ENCODE measurements at regions not wholly inside any gene's neighbourhood (a gene's known extent, or its start where the extent isn't known, plus 50 kb on each side); places are given as distances from the start of the nearest gene placed in this dataset.
"Not testable (repeated sequence)": the region's sequence is repeated elsewhere in the genome, so short reads cannot be mapped to it uniquely, and the experiment has no call there.

GRCh38 chr15:95690631-95691340, 639.7 kb upstream of the NR2F2 start:
- Histone ChIP-seq H3K27me3 (no peaks in the 10 kb centered on the region), H3K4me1 (no peaks in the 10 kb centered on the region), H3K9me3 (peaks cover 28% of the 10 kb centered on the region), H3K4me3 (no peak overlapping the region), H3K27ac (no peak overlapping the region), H3K36me3 (no peaks in the 10 kb centered on the region)
- DNase-seq (ENCODE audit: low spot score in 2 of 2) = no peak
- no peak for TF ChIP-seq POLR2AphosphoS5 (IDR thresholded peaks at IDR 0.05)
- no peak for TF ChIP-seq EP300 (IDR thresholded peaks at IDR 0.05)
- WGBS = 86% methylated on average over 7 of the region's 7 CpGs

GRCh38 chr15:95693917-95694316, 636.6 kb upstream of the NR2F2 start:
- H3K9me3 ChIP-seq = peaks cover 28% of the 10 kb centered on the region
- no peaks in the 10 kb centered on the region for H3K4me1 ChIP-seq
- no peak for DNase-seq (ENCODE audit: low spot score in 2 of 2)
- no peak overlapping the region for H3K27ac ChIP-seq
- WGBS = 39% methylated on average over 1 of the region's 1 CpG
- H3K4me3 ChIP-seq = no peak overlapping the region
- H3K36me3 ChIP-seq = no peaks in the 10 kb centered on the region
- no peaks in the 10 kb centered on the region for H3K27me3 ChIP-seq
- TF ChIP-seq CTCF (IDR thresholded peaks at IDR 0.05) (no peak), EP300 (IDR thresholded peaks at IDR 0.05) (no peak), POLR2A (IDR thresholded peaks at IDR 0.05) (no peak), POLR2AphosphoS5 (IDR thresholded peaks at IDR 0.05) (no peak)

GRCh38 chr15:95698230-95698629, 632.3 kb upstream of the NR2F2 start:
- no peaks in the 10 kb centered on the region for H3K36me3 ChIP-seq
- no peak overlapping the region for H3K4me3 ChIP-seq
- peaks cover 45% of the 10 kb centered on the region for H3K9me3 ChIP-seq
- DNase-seq (ENCODE audit: low spot score in 2 of 2) = no peak
- WGBS = 55% methylated on average over 2 of the region's 2 CpGs
- no peak overlapping the region for H3K27ac ChIP-seq
- TF ChIP-seq EP300 (IDR thresholded peaks at IDR 0.05) (no peak), CTCF (IDR thresholded peaks at IDR 0.05) (no peak), POLR2AphosphoS5 (IDR thresholded peaks at IDR 0.05) (no peak), POLR2A (IDR thresholded peaks at IDR 0.05) (no peak)
- H3K4me1 ChIP-seq = no peaks in the 10 kb centered on the region
- no peaks in the 10 kb centered on the region for H3K27me3 ChIP-seq

- DNase-seq (ENCODE audit: low spot score in 2 of 2) = no peak
- TF ChIP-seq EP300 (IDR thresholded peaks at IDR 0.05) (no peak), POLR2A (IDR thresholded peaks at IDR 0.05) (no peak), CTCF (IDR thresholded peaks at IDR 0.05) (no peak), POLR2AphosphoS5 (IDR thresholded peaks at IDR 0.05) (no peak)
- H3K36me3 ChIP-seq = no peaks in the 10 kb centered on the region
- H3K27me3 ChIP-seq = no peaks in the 10 kb centered on the region
- H3K4me1 ChIP-seq = no peaks in the 10 kb centered on the region
- H3K9me3 ChIP-seq = peaks cover 38% of the 10 kb centered on the region
- H3K27ac ChIP-seq = no peak overlapping the region
- H3K4me3 ChIP-seq = no peak overlapping the region
- WGBS = 79% methylated on average over 2 of the region's 2 CpGs
Measured at GRCh38 chr15:95698951-95699350, 631.5 kb upstream of the NR2F2 start.

- Histone ChIP-seq H3K27ac (no peak overlapping the region), H3K4me3 (no peak overlapping the region), H3K36me3 (no peaks in the 10 kb centered on the region), H3K4me1 (no peaks in the 10 kb centered on the region), H3K9me3 (peaks cover 35% of the 10 kb centered on the region), H3K27me3 (no peaks in the 10 kb centered on the region)
- TF ChIP-seq EP300 (IDR thresholded peaks at IDR 0.05) (no peak), CTCF (IDR thresholded peaks at IDR 0.05) (no peak)
- no peak for DNase-seq (ENCODE audit: low spot score in 2 of 2)
- WGBS = 91% methylated on average over 2 of the region's 2 CpGs
Measured at GRCh38 chr15:95699578-95699977, 630.9 kb upstream of the NR2F2 start.

GRCh38 chr15:95700692-95701091, 629.8 kb upstream of the NR2F2 start:
- H3K4me3 ChIP-seq; H3K36me3 ChIP-seq; DNase-seq (ENCODE audit: low spot score in 2 of 2); H3K4me1 ChIP-seq; H3K27me3 ChIP-seq; H3K27ac ChIP-seq: not testable (repeated sequence)
- H3K9me3 ChIP-seq = peaks cover 29% of the 10 kb centered on the region
- 58% methylated on average over 1 of the region's 1 CpG for WGBS

All from suprapubic skin (tissue), 4 donors.